ENCODE measurements at regions not wholly inside any gene's neighbourhood (a gene's known extent, or its start where the extent isn't known, plus 50 kb on each side); places are given as distances from the start of the nearest gene placed in this dataset.

DNA sequence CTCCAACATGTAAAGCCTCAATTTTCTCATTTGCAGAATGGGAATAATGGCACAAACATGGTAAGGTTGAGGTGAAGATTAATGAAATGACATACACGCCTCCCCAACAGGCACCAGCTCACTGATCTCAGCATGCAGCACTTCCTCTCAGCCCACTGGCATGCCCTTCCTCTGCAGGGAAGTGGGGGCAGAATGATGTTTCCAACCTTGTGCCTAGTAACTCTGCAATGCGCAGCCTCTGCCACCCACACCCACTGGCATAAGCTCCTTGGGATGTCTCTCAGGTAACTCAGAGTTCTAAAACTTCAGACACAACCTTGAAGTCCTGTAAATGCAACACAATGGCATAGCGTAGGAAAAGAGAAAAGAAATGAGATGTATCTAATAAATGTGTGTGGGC is 540.7 kb downstream of the HTR7 start:
- no peak for DNase-seq (ENCODE audit: low read depth in 2 of 3, low spot score in 2 of 3)

DNA sequence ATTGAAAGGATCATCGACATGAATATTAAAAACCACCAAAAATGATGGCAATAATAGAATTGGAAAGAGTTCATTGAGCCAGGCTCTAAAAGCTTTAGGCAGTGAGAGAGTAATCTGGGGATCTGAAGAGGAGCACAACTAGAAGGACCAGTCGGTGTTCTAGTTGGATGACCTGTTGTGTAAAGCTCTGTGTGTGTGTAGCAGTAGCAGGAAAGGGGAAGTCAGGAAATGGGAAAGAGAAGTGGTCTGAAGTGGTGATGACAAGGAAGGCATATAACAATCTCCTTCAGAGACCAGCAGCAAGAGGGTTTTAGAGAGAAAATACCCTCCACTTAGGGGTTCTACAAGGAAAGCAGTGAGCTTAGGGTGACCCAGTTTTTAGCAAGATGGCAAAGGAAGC is 539.2 kb downstream of the HTR7 start:
- DNase-seq (ENCODE audit: low read depth in 2 of 3, low spot score in 2 of 3) = no peak

DNA sequence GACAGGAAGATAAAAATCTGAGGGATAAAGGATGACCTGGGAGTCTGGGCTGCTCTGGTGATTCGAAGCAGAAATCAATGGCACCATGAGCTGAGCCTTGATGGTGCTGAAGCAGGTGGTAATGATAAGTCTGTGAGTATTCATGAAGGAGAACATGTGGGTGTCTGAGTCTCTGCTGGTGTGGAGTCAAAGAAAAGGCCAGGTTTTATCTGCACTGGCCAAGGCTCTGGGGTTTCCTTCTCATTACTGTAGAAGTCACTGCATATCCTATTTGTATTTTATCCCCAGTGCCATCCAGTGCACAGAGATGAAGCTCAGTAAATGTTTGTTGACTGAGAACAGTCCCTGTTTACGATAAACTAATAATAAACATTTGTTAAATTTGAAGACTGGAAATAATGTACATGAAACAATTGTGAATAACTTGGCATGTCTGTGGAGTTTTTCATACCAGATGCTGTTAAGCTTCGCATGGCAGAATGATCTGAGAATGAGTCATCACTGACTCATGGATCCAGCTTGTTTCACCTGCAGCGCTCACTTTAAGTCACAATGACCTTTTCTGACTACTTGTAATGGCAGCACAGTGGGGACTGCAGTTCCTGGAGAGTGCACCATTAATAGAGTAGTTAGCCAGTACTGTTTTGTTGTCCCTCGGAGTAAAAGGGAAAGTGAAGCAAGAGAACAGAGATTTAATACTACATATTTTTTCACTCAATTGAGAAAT is 538.5 kb downstream of the HTR7 start:
- no peak for DNase-seq (ENCODE audit: low read depth in 2 of 3, low spot score in 2 of 3)

DNA sequence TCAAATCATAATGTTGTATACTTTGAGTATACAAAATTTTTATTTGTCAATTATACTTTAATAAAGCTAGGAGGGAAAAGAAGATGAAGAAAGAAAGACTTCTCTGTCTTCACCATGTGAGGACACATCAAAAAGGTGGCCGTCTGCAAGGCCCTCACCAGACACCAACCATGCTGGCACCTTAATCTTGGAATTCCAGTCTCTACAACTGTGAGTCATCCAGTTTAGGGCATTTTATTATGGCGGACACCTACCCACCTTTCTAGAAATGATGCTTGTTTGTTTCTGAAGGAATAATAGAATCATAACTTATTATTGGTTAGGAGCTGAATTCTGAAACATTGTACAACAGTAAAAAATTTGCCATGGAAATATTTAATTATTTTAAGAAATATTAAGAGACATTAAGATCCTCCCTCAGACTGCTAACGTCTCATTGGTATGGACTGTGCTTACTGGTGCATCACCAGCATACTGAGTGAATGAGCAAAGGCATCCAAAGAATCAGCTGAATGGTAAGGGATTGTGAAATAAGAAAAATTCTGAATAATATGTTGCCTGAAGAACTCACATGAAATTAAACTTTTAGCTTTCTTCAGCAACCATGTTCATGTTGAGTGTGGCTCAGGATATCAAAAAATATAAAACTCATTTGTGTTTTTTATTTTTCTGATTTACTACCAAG is 536.6 kb downstream of the HTR7 start:
- DNase-seq (ENCODE audit: low read depth in 2 of 3, low spot score in 2 of 3) = no peak

DNA sequence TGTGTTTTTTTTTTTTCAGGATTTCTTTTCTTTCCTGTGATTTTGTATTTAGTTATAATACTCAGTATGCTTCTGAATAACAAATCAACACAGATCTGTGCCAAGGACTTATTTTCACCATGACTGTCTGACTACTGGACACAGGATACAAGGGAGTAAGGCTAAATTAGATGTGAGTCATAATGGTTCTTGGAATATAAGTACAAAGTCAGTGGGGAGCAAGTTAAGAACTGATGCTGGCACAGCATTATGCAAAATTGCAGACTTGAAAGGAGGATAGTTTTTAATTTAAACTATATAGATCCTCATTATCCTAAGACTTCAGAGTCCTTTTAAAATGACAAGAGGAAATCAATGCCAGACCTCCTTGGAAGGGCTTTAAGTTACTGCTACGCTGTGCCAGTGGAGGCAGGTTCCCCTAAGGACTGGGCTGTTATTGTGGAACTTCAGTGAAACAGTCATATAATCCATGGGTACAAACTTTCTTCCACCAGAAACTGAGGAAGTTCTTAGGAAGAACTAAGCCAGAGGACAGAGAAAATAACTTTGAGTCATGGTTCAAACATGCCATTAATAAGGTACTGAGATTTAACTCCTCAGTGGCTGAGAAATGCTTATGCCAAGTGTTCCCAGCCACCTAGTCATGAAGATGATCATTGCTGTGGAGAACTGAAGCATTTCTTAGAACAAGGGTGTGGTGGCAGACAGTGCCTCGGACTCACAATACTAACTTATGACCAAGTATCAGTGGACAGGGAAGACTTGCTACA is 531.2 kb downstream of the HTR7 start:
- DNase-seq (ENCODE audit: low read depth in 2 of 3, low spot score in 2 of 3) = no peak

DNA sequence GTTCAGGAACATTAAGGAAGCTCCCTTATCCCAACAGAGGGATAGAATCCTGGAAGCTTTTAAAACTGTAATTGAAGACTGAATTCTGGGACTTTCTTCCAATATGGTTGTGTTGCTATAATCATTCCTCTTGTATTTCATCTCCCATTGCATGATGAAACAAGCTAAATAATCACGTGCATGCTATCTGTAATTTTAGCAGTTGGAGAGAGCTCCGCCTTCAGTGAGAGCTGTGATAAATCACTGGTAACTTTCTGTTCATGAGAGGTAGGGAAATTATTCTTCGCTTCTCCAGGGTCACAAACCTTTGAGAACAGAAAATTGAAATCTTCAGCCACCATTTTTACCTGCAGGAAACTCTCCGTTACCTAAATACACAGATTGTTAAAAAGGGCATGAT is 530.2 kb downstream of the HTR7 start:
- DNase-seq (ENCODE audit: low read depth in 2 of 3, low spot score in 2 of 3) = no peak

DNA sequence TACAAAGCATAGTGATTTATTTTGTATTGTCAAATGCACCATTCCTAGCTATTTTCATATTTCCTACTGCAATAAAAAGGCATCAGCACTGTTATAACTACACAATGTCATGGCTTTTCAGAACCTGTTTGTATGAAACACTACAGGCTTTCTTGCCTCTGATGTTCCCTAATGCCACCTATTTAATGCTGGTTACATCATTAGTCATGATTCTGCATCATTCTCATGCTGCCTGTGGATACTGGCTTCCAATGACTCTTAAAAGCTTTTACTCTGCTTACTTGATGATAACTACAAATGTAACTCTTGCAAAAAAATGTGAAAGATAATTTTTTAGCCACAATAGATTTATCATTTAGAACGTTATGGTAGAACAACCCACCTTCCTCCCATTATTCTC is 529.4 kb downstream of the HTR7 start:
- no peak for DNase-seq (ENCODE audit: low read depth in 2 of 3, low spot score in 2 of 3)

DNA sequence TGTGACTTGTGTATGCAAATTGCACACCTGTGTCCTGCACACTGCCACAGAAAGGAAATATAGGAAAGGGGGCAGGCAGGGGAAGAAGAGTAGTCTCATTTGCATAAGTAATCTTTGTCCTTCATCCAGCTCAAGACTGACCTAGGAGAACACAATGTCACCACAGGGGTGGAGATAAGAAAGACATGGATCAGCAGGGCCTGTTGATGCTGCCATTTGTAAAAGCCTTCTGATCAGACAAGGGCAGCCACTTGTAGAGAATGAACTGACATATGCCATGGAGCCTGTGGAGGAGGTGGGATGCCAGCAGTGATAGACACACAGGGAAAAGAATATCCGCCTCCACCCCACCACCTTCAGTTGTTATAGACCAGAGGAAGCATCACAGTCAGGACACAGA is 528.9 kb downstream of the HTR7 start:
- DNase-seq (ENCODE audit: low read depth in 2 of 3, low spot score in 2 of 3) = no peak

DNA sequence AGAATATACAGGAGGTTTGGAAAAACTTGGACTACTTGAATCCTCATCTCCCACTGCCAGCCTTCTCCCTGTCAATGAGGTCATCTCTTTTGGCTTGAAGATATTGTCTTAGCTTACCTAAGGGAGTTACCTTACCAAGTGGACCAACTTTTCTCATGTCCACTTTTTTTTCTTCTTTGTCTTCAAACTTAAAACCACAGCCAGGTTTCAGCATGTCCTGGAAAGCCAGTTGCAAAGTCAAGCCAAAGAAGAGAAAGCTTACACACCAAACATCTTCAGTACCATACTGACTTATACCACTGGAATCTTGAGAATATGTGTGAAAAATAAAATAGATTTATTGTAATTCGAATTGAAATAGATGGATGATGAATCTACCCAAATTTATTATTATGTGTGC is 520.5 kb downstream of the HTR7 start:
- no peak for DNase-seq (ENCODE audit: low read depth in 2 of 3, low spot score in 2 of 3)

DNA sequence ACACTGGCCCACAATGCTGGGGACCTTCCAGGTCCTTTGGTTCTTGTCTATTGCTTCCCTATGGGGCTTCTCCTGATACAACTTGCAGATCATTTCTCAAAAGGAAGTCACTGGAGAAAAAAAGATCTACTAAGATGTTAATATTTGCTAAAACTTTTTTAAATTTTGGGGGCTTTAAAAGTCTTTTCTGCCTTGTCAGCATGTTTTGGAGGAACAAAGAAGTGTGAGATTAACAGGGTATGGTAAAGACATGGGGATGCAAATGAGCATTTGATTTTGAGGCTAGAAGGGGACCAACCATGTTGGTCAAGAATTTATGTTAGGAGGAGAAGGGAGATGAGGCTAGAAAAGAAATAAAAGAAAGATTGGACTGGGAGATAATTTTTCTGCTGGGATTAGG is 515.4 kb downstream of the HTR7 start:
- no peak for DNase-seq (ENCODE audit: low read depth in 2 of 3, low spot score in 2 of 3)

DNA sequence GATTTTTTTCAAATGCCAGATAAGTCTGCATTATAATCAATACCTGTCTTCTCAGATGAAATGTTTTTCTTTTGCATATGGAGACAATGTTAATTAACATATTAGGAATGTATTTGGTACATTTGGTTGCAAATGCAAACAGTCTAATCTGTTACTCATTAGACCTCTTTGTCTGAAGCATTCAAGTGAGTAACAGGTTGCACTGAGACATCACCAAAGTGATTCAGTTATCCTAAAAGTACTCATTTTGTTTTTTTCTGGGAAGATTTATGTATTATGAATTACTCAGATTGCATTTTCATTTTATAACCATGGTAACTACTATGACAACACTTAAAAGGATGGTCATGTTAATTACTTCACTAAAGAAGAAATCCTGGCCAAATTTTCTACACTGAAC is 513.6 kb downstream of the HTR7 start:
- no peak for DNase-seq (ENCODE audit: low read depth in 2 of 3, low spot score in 2 of 3)

DNA sequence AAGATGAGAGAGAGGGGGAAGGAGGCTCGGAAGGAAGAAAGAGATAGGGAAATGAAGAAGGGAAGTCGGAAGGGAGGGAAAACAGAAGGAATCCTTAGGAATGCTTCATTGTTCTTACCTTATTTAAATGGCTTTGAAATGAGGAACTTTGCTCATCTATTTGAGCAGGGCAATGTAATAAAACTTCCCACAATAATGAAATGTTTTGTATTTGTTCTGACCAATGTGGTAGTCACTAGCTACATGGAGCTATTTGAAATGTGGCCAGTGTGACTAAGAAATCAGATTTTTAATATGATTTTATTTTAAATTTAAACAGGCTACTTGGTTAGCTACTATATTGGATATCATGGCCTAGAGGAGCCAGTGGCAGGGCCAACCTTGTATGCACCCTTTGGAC is 510.6 kb downstream of the HTR7 start:
- no peak for DNase-seq (ENCODE audit: low read depth in 2 of 3, low spot score in 2 of 3)

DNA sequence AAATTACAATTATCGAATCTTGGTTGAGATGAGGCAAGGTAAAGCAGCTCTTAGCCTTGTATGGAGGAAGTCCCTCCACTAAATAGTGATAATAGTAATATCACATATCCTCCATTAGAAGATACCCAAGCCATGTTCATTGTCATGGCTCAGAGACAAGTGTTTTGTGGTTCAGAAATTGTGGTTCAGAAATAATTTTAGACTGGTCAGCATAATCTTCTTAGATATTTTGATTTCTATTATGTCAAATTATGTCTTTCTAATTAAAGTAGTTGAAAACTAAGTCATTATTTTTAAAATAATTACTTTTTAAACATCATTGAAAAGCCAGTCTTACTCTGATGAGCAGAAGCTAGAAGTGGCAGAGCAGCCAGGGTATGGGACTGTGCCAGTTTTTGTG is 507.7 kb downstream of the HTR7 start:
- DNase-seq (ENCODE audit: low read depth in 2 of 3, low spot score in 2 of 3) = no peak

DNA sequence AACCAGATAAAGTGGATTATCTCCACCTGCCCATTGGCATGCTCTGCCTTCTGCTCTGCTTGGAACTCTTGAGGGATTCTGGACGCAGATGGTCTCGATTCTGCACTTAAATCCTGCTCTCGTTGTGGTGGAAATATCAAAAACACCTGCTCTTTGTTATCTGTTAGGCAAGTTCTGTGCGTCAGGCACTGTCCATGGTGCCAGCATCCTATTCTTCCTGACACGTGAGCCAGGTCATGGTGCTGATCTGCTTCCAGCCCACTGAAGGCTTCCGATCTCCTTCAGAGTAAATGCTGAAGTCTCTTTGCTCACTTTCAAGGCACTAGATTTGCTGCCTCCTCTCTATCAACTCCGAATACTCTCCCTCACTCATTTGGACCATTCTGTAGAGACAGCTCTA is 505.6 kb downstream of the HTR7 start:
- no peak for DNase-seq (ENCODE audit: low read depth in 2 of 3, low spot score in 2 of 3)

DNA sequence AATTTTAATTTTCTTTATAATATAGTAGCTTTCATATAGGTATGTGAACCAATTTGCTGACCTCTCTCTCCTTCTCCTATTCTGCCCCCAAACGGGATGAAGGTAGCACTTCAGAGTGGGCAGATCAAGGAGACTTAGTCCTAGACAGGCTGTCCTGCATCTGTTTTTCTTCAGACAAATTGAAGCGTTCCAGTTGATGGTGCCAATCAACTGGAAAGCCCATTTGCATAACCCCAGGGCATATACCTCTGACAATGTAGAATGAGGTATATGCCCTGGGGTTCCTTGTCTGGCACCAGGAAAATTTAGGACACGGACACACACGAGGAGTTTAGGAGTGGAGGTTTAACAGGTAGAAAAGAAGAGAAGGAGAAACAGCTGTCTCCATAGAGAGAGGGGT is 502.9 kb downstream of the HTR7 start:
- DNase-seq (ENCODE audit: low read depth in 2 of 3, low spot score in 2 of 3) = no peak

DNA sequence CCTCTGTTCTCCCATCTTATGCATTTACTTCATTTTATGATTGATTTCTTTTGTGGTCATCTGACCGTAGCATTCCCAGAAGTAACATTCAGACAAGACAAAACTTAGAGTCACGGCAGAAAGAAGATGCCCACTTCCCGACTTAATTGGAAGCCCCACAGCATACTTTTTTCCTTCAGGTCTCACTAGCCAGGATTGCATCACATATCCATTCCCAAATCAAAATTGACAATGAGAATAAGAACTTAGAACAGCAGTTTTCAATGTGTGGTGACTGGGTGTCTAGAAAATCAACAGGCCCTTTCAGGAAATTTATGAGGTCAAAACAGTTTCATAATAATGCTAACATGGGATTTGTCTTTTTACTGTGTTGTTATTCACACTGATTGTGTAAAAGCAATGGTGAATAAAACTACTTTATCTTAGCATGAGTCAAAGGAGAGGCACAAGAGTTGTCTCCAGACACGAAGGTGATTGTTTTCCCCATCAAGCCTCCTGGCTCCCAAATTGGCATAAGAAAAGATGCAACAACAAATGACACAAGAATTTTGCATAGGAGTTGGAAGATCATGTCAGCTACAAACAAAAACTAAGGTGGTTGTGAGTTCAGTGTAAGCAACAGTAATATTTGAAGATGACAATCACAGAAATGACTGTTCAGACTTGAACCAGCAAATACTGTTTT is 493.9 kb downstream of the HTR7 start:
- no peak for DNase-seq (ENCODE audit: low read depth in 2 of 3, low spot score in 2 of 3)

DNA sequence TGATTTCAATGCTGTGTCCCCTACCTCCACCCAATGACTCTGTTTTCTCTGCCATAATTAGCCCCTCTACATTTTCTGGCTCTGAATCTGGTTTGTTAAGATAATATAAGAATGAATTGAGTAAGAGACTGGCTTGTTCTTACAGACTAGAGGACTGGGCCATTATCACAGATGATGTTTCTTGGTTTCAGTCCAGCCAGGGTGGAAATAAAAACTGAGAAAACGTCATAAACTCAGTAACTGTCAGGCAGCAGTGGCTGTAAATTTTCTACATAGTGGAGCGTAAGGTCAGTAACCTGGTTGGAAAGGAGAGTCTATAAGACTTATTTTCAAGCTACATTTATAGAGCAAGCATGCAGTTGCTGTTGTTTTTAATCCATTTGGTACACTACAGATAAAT is 485.4 kb downstream of the HTR7 start:
- DNase-seq (ENCODE audit: low read depth in 2 of 3, low spot score in 2 of 3) = no peak

DNA sequence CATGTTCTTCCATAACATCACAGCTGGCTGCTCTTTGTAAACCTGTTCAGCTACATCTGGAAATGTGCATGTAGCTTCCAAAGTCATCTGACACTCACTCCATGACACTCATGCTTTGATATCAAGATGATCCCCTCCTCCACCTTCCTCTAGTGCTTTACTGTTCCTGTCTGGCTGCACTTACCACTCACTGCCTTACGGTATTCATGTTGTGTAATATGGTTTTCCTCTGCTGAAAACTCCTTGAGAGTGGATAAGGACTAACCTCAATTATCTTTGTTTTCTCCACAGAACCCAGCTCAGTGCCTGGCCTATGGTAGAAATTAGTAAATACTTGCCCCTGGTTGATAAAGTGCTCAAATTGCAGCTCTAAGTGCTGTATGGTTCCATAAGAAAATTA is 483.9 kb downstream of the HTR7 start:
- DNase-seq (ENCODE audit: low read depth in 2 of 3, low spot score in 2 of 3) = no peak

DNA sequence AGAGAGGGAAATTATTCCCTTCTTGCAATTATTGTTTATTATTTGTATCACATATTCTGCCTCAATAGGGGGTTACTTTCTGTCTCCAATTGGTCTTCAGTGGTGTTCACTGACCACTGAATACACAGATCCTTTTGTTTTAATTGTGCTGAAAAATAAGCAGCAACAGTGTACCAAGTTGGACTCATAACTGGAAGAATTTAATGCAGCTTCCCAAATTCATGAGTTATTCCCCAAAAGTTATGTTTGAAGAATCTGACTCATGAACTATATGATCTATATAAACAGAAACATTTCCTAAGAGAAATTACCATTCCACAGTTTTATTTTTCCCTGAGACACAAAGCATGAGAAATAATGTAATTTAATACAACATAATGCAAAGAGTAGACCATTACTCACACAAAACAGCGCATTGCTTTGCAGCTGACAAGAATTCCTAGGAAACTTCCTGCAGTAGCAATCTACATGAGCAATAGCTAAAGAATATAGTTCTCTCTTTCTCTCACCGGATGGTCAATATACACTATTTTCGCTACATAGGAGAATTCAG is 479.2 kb downstream of the HTR7 start:
- no peak for DNase-seq (ENCODE audit: low read depth in 2 of 3, low spot score in 2 of 3)

DNA sequence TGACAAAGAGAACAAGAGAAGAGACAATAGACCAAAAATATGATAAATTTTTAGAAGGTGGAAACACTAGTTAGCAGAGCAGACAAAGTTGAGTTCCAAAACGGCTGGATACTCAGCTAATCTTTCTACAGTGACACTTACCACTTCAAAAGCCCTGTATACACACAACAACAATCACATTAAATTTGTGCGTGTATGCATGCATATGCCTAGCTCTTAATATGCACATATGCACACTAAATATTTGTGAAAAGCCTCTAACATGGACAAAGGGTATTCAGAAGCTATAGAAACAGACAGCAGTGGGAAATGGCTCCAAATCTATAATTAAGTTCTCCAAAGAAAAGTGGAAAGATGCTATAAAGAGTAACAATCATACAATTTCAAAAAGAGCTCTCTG is 476.4 kb downstream of the HTR7 start:
- DNase-seq (ENCODE audit: low read depth in 2 of 3, low spot score in 2 of 3) = no peak

DNA sequence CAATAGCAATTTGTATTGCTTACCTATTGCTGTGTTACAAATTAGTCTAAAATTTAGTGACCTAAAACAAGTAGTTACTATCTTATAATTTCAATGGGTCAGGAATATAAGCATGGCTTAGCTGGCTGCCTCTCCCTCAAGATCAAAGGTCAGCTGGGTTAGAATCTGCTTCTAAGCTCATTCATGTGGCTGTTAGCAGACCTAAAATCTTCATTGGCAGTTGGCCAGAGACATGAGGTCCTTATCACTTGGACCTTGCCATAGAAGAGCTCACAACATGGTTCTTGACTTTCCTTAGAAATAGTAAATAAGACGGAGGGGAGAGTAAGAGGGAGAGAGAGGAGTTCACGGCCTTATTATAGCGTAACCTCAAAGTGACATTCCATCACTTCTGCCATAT is 468.0 kb downstream of the HTR7 start:
- no peak for DNase-seq (ENCODE audit: low read depth in 2 of 3, low spot score in 2 of 3)

Data from hematopoietic multipotent progenitor cell (in vitro differentiated cells).